ENCODE measurements at regions not wholly inside any gene's neighbourhood (a gene's known extent, or its start where the extent isn't known, plus 50 kb on each side); places are given as distances from the start of the nearest gene placed in this dataset.
A peak's percentile ranks its signal among the peaks of the same experiment; 100 is the strongest.

DNA sequence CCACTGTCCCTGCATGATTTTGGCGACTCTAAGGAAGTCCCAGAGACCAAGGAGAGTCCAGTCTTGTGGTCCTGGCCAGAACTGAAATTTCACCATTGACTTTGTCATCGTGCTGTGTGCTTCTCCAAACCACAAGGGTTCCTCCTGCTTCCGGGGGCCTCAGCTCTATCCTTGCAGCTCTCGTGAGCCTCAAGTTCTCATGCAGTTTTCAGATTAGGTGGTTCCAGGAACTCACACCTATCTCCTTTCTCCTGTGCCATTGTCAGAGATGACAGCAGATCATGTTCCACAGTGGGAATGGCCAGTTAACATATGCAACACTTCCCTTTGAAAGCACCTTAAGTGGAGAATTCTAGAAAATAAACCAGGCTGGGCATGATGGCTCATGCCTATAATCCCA, 97.9 kb upstream of the CRHR1 start:
- TF ChIP-seq, protein P1, sequence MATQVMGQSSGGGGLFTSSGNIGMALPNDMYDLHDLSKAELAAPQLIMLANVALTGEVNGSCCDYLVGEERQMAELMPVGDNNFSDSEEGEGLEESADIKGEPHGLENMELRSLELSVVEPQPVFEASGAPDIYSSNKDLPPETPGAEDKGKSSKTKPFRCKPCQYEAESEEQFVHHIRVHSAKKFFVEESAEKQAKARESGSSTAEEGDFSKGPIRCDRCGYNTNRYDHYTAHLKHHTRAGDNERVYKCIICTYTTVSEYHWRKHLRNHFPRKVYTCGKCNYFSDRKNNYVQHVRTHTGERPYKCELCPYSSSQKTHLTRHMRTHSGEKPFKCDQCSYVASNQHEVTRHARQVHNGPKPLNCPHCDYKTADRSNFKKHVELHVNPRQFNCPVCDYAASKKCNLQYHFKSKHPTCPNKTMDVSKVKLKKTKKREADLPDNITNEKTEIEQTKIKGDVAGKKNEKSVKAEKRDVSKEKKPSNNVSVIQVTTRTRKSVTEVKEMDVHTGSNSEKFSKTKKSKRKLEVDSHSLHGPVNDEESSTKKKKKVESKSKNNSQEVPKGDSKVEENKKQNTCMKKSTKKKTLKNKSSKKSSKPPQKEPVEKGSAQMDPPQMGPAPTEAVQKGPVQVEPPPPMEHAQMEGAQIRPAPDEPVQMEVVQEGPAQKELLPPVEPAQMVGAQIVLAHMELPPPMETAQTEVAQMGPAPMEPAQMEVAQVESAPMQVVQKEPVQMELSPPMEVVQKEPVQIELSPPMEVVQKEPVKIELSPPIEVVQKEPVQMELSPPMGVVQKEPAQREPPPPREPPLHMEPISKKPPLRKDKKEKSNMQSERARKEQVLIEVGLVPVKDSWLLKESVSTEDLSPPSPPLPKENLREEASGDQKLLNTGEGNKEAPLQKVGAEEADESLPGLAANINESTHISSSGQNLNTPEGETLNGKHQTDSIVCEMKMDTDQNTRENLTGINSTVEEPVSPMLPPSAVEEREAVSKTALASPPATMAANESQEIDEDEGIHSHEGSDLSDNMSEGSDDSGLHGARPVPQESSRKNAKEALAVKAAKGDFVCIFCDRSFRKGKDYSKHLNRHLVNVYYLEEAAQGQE (IDR thresholded peaks at IDR 0.05; ENCODE audit: low read depth): no peak
- TF ChIP-seq EP300 (IDR thresholded peaks at IDR 0.05; ENCODE audit: borderline replicate concordance) (no peak), CEBPB (IDR thresholded peaks at IDR 0.05) (no peak), EGR1 (IDR thresholded peaks at IDR 0.05) (no peak)

DNA sequence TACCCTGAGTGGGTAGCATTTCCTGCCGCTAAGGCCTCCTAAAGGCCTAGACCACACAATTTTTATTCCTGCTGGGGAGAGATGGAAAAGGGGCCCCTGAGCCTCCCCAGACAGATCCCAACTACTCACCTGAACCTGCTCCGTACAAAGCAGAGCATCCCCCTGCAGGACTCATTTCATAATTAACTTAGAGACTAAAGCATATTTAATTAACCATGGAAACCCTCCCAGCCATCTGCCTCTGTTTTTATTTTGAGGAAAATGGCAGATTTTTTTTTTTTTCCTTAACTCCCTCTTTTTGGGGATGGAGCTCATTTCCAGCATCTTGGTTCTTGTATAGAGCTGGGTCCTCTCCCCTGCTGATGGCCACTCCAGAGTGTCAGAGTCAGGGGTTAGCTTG, 96.5 kb upstream of the CRHR1 start:
- TF ChIP-seq, protein P1 (IDR thresholded peaks at IDR 0.05; ENCODE audit: low read depth): no peak
- TF ChIP-seq CEBPB (IDR thresholded peaks at IDR 0.05) (no peak), NFIC (IDR thresholded peaks at IDR 0.05) (no peak)

DNA sequence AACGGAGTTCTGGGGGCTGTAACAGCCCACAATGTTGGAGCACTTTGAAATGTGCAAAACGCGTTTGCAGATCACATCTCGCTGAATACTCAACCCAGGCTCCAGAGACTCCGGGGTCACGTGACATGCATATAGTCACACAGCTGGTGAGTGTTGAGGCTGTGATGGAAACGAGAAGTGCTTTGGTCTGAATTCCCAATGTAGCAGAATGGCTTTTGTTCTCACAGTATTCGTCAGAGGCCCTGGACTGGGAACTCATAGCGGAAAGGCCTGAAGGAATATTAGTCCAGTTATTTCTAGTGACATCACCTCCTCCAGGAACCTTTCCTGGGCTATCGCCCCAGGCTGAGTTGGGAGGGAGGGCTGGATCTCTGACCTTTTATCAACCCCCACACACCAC, 95.8 kb upstream of the CRHR1 start:
- TF ChIP-seq FOXM1 (IDR thresholded peaks at IDR 0.05; ENCODE audit: borderline replicate concordance, low read depth): no peak
- TF ChIP-seq, protein P2, sequence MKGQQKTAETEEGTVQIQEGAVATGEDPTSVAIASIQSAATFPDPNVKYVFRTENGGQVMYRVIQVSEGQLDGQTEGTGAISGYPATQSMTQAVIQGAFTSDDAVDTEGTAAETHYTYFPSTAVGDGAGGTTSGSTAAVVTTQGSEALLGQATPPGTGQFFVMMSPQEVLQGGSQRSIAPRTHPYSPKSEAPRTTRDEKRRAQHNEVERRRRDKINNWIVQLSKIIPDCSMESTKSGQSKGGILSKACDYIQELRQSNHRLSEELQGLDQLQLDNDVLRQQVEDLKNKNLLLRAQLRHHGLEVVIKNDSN (IDR thresholded peaks at IDR 0.05): peak; percentile 23; the same call in 1 of the 2 replicates
- TF ChIP-seq NFIC (IDR thresholded peaks at IDR 0.05): no peak

DNA sequence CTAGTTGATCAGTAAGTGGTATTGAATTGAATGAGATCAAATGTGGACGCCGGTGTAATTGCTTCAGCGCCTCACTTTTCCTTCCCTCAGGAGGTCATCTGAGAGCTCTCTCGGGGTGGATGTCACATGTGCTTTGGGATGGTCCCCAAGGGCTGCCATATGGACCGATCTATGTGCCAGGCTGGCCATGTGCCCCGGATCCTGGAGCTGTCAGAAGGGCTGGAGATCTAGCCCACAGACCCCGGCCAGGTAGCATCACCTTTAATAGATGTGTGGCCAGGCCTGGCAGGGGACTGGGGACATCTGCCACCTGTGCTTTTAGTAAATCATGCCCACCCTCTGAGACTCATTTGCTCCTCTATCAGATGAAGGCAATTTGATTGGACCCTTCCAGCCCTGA, 95.3 kb upstream of the CRHR1 start:
- TF ChIP-seq RAD21 (IDR thresholded peaks at IDR 0.05; ENCODE audit: low read depth): no peak
- TF ChIP-seq, protein P3, sequence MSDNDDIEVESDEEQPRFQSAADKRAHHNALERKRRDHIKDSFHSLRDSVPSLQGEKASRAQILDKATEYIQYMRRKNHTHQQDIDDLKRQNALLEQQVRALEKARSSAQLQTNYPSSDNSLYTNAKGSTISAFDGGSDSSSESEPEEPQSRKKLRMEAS (IDR thresholded peaks at IDR 0.05): no peak
- no peak for TF ChIP-seq ZBTB7A (IDR thresholded peaks at IDR 0.05; ENCODE audit: low read depth)
- no peak for TF ChIP-seq CREB1 (IDR thresholded peaks at IDR 0.05; ENCODE audit: low read depth)
- TF ChIP-seq TEAD4 (IDR thresholded peaks at IDR 0.05): no peak
- no peak for TF ChIP-seq EGR1 (IDR thresholded peaks at IDR 0.05)
- TF ChIP-seq TCF12 (IDR thresholded peaks at IDR 0.05; ENCODE audit: low read depth): no peak
- no peak for TF ChIP-seq YY1 (IDR thresholded peaks at IDR 0.05; ENCODE audit: low read depth)
- TF ChIP-seq FOXM1 (IDR thresholded peaks at IDR 0.05; ENCODE audit: borderline replicate concordance, low read depth): no peak
- no peak for TF ChIP-seq TAF1 (IDR thresholded peaks at IDR 0.05; ENCODE audit: low read depth)
- TF ChIP-seq EP300 (IDR thresholded peaks at IDR 0.05; ENCODE audit: borderline replicate concordance): no peak

DNA sequence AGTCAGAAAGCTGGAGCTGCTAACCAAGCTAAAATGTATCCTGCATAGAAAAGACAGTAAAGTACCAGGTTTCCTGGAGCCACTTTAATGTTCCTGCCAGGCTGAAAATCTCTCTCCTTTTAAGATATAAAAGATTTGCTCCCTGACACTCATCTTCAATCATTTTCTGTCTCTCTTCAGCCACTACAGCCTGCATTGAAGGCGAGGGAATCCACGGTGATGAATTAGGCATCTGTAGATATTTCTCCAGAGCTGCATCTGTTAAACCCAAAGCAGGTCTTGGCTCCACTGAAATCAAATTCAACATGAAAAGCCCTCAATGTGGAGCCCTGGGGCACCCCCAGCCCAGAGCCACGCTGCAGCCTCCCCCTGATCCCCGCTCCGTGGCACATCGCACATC, 94.7 kb upstream of the CRHR1 start:
- no peak for TF ChIP-seq NFIC (IDR thresholded peaks at IDR 0.05)
- no peak for TF ChIP-seq RAD21 (IDR thresholded peaks at IDR 0.05; ENCODE audit: low read depth)
- TF ChIP-seq, protein P2 (IDR thresholded peaks at IDR 0.05): no peak
- no peak for TF ChIP-seq TCF12 (IDR thresholded peaks at IDR 0.05; ENCODE audit: low read depth)
- TF ChIP-seq ZBTB7A (IDR thresholded peaks at IDR 0.05; ENCODE audit: low read depth): no peak
- TF ChIP-seq, protein P3 (IDR thresholded peaks at IDR 0.05): no peak
- TF ChIP-seq FOXM1 (IDR thresholded peaks at IDR 0.05; ENCODE audit: borderline replicate concordance, low read depth): no peak
- no peak for TF ChIP-seq TAF1 (IDR thresholded peaks at IDR 0.05; ENCODE audit: low read depth)
- no peak for TF ChIP-seq CEBPB (IDR thresholded peaks at IDR 0.05)
- no peak for TF ChIP-seq CREB1 (IDR thresholded peaks at IDR 0.05; ENCODE audit: low read depth)
- no peak for TF ChIP-seq EGR1 (IDR thresholded peaks at IDR 0.05)
- no peak for TF ChIP-seq EP300 (IDR thresholded peaks at IDR 0.05; ENCODE audit: borderline replicate concordance)
- no peak for TF ChIP-seq TEAD4 (IDR thresholded peaks at IDR 0.05)
- TF ChIP-seq, protein P1 (IDR thresholded peaks at IDR 0.05; ENCODE audit: low read depth): no peak
- TF ChIP-seq YY1 (IDR thresholded peaks at IDR 0.05; ENCODE audit: low read depth): no peak
